ENCODE measurements at regions not wholly inside any gene's neighbourhood (a gene's known extent, or its start where the extent isn't known, plus 50 kb on each side); places are given as distances from the start of the nearest gene placed in this dataset.
A peak's percentile ranks its signal among the peaks of the same experiment; 100 is the strongest.
"Not testable (repeated sequence)": the region's sequence is repeated elsewhere in the genome, so short reads cannot be mapped to it uniquely, and the experiment has no call there.

GRCh38 chr18:10169814-10170213, 256.0 kb downstream of the VAPA start:
- DNase-seq (ENCODE audit: low spot score) = no peak
- H3K4me1 Mint-ChIP-seq (ENCODE audit: low read depth) = peaks cover 33% of the 10 kb centered on the region
- peak overlapping the region; percentile 84 for H3K27ac Mint-ChIP-seq (ENCODE audit: unreplicated experiment)
- H3K27me3 Mint-ChIP-seq (ENCODE audit: low read depth) = peaks cover 2% of the 10 kb centered on the region
- H3K36me3 Mint-ChIP-seq (ENCODE audit: low read depth) = peaks cover 4% of the 10 kb centered on the region
- peaks cover 4% of the 10 kb centered on the region for H3K9me3 Mint-ChIP-seq (ENCODE audit: low read depth)
- H3K4me3 Mint-ChIP-seq (ENCODE audit: unreplicated experiment) = no peak overlapping the region
- TF ChIP-seq, protein P1, sequence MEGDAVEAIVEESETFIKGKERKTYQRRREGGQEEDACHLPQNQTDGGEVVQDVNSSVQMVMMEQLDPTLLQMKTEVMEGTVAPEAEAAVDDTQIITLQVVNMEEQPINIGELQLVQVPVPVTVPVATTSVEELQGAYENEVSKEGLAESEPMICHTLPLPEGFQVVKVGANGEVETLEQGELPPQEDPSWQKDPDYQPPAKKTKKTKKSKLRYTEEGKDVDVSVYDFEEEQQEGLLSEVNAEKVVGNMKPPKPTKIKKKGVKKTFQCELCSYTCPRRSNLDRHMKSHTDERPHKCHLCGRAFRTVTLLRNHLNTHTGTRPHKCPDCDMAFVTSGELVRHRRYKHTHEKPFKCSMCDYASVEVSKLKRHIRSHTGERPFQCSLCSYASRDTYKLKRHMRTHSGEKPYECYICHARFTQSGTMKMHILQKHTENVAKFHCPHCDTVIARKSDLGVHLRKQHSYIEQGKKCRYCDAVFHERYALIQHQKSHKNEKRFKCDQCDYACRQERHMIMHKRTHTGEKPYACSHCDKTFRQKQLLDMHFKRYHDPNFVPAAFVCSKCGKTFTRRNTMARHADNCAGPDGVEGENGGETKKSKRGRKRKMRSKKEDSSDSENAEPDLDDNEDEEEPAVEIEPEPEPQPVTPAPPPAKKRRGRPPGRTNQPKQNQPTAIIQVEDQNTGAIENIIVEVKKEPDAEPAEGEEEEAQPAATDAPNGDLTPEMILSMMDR (IDR thresholded peaks at IDR 0.05) = no peak

DNA sequence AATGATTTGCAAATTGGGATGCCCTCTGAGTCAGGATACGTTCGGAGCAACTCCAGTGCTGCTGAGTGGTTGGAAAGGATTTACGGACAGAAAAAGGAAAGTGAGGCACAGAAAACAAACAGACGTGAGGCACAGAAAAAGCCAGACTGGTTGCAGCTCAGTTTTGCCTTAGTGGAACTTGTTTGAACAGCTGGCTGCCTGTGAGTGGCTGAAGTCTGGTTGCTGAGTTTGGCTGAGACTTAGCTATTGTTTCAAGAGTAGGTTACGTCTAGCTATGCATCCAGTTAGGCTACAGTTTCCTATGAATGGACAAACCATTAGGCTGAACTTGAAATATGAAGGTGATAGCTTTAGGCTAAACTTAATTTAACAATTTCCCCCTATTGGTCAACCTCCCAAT, 256.6 kb downstream of the VAPA start:
- peaks cover 4% of the 10 kb centered on the region for H3K36me3 Mint-ChIP-seq (ENCODE audit: low read depth)
- H3K4me1 Mint-ChIP-seq (ENCODE audit: low read depth) = peaks cover 33% of the 10 kb centered on the region
- DNase-seq (ENCODE audit: low spot score) = no peak
- no peak overlapping the region for H3K4me3 Mint-ChIP-seq (ENCODE audit: unreplicated experiment)
- H3K27ac Mint-ChIP-seq (ENCODE audit: unreplicated experiment) = no peak overlapping the region
- H3K9me3 Mint-ChIP-seq (ENCODE audit: low read depth) = peaks cover 7% of the 10 kb centered on the region
- peaks cover 2% of the 10 kb centered on the region for H3K27me3 Mint-ChIP-seq (ENCODE audit: low read depth)
- TF ChIP-seq, protein P1 (IDR thresholded peaks at IDR 0.05) = no peak

DNA sequence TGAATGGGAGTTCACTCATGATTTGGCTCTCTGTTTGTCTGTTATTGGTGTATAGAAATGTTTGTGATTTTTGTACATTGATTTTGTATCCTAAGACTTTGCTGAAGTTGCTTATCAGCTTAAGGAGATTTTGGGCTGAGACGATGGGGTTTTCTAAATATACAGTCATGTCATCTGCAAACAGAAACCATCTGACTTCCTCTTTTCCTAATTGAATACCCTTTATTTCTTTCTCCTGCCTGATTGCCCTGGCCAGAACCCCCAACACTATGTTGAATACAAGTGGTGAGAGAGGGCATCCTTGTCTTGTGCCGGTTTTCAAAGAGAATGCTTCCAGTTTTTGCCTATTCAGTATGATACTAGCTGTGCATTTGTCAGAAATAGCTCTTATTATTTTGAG, 261.5 kb downstream of the VAPA start:
- not testable (repeated sequence) for H3K36me3 Mint-ChIP-seq (ENCODE audit: low read depth); H3K4me1 Mint-ChIP-seq (ENCODE audit: low read depth); H3K9me3 Mint-ChIP-seq (ENCODE audit: low read depth); H3K27me3 Mint-ChIP-seq (ENCODE audit: low read depth); H3K4me3 Mint-ChIP-seq (ENCODE audit: unreplicated experiment); H3K27ac Mint-ChIP-seq (ENCODE audit: unreplicated experiment); DNase-seq (ENCODE audit: low spot score)

DNA sequence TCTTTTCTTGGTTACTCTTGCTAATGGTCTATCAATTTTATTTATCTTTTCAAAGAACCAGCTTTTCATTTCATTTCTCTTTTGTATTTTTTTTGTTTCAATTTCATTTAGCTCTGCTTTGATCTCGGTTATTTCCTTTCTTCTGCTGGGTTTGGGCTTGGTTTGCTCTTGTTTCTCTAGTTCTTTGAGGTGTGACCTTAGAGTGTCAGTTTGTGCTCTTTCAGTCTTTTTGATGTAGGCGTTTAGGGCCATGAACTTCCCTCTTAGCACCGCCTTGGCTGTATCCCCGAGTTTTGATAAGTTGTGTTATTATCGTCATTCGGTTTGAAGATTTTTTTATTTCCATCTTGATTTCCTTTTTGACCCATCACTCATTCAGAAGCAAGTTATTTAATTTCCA, 265.5 kb downstream of the VAPA start:
- not testable (repeated sequence) for H3K4me1 Mint-ChIP-seq (ENCODE audit: low read depth); DNase-seq (ENCODE audit: low spot score); H3K9me3 Mint-ChIP-seq (ENCODE audit: low read depth); H3K36me3 Mint-ChIP-seq (ENCODE audit: low read depth); H3K4me3 Mint-ChIP-seq (ENCODE audit: unreplicated experiment); H3K27ac Mint-ChIP-seq (ENCODE audit: unreplicated experiment)
- H3K27me3 Mint-ChIP-seq (ENCODE audit: low read depth) = peaks cover 10% of the 10 kb centered on the region

DNA sequence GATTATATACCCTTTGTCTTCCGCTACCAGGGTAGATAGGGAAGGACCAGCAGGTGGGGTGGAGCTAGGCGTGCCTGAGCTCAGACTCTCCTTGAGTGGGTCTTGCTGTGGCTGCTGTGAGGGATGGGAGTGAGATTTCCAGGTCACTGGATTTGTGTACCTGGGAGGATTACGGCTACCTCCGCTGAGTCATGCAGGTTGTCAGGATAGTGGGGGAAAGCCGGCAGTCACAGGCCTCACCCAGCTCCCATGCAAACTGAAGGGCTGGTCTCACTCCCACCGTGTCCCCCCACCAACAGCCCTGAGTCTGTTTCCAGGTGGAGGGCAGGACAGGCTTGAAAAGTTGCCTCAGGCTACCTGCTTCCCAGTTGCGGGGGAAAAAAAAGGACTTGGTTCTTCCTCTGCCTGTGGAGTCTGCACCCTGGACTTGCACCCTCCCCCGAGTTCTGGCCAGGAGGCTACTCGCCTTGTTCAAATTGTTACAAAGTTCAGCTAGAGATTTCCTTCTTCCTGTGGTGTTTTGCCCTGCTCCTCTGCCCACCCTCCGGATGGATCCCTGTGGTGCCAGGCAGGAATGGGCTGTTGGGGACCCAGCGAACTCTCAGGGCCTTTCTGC, 268.3 kb downstream of the VAPA start:
- peaks cover 6% of the 10 kb centered on the region for H3K27me3 Mint-ChIP-seq (ENCODE audit: low read depth)
- peaks cover 3% of the 10 kb centered on the region for H3K36me3 Mint-ChIP-seq (ENCODE audit: low read depth)
- H3K4me1 Mint-ChIP-seq (ENCODE audit: low read depth) = peaks cover 6% of the 10 kb centered on the region
- no peak overlapping the region for H3K27ac Mint-ChIP-seq (ENCODE audit: unreplicated experiment)
- no peaks in the 10 kb centered on the region for H3K9me3 Mint-ChIP-seq (ENCODE audit: low read depth)
- DNase-seq (ENCODE audit: low spot score) = no peak
- TF ChIP-seq, protein P1 (IDR thresholded peaks at IDR 0.05) = no peak
- H3K4me3 Mint-ChIP-seq (ENCODE audit: unreplicated experiment) = no peak overlapping the region

DNA sequence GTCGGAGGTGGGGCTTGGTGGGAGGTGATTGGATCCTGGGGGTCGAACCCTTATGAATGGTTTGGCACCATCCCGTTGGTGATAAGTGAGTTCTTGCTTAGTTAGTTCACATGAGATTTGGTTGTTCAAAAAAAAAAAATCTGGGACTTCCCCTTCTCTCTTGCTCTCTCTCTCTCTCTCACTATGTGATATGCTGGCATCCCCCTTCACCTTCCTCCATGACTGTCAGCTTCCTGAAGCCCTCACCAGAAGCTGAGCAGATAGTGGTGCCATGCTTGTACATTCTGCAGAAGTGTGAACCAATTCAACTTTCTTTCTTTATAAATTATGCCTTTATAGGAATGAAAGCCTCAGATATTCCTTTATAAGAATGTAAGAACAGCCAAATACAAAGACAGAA, 269.7 kb upstream of the APCDD1 start:
- peaks cover 2% of the 10 kb centered on the region for H3K36me3 Mint-ChIP-seq (ENCODE audit: low read depth)
- DNase-seq (ENCODE audit: low spot score) = no peak
- H3K4me3 Mint-ChIP-seq (ENCODE audit: unreplicated experiment) = no peak overlapping the region
- H3K9me3 Mint-ChIP-seq (ENCODE audit: low read depth) = no peaks in the 10 kb centered on the region
- H3K27ac Mint-ChIP-seq (ENCODE audit: unreplicated experiment) = no peak overlapping the region
- peaks cover 7% of the 10 kb centered on the region for H3K27me3 Mint-ChIP-seq (ENCODE audit: low read depth)
- peaks cover 10% of the 10 kb centered on the region for H3K4me1 Mint-ChIP-seq (ENCODE audit: low read depth)
- TF ChIP-seq, protein P1 (IDR thresholded peaks at IDR 0.05) = no peak

Data from chondrocyte (in vitro differentiated cells).